Stomach (tissue), 8 donors: ENCODE measurements at regions not wholly inside any gene's neighbourhood (a gene's known extent, or its start where the extent isn't known, plus 50 kb on each side); places are given as distances from the start of the nearest gene placed in this dataset.

Experiments
- DNase-seq, 2 donors: peaks; one replicate each; pipeline versions ENCODE4 v3.0.0 to v3.0.0-alpha.2; 2013 to 2019
- H3K27ac ChIP-seq, 5 donors: fragments of 200-600 bp in 4 of 5; sonication (generic) in 4 of 5; one replicate each; pipeline ENCODE4 v1.5.1; 2013 to 2019; ENCODE audit warnings: mild to moderate bottlenecking in 1 of 5, moderate library complexity in 1 of 5
- H3K27me3 ChIP-seq, 3 donors: fragments of 200-600 bp; sonication (generic); one replicate each; pipeline ENCODE4 v1.5.1; 2017 to 2019; ENCODE audit warnings: mixed run types in 1 of 3
- H3K36me3 ChIP-seq, 4 donors: fragments of 200-600 bp; sonication (generic); 1 replicate in 3 of 4; 2 replicates in 1 of 4; pipeline ENCODE4 v1.5.1; 2016 to 2019
- H3K4me1 ChIP-seq, 4 donors: fragments of 200-600 bp; sonication (generic); one replicate each; pipeline ENCODE4 v1.5.1; 2016 to 2019
- H3K4me3 ChIP-seq, 4 donors: fragments of 200-600 bp; sonication (generic) in 3 of 4; one replicate each; pipeline ENCODE4 v1.5.1; 2016 to 2019; ENCODE audit warnings: mild to moderate bottlenecking in 1 of 4
- H3K9me3 ChIP-seq, 4 donors: fragments of 200-600 bp; sonication (generic); one replicate each; pipeline ENCODE4 v1.5.1; 2016 to 2019
- CTCF ChIP-seq, 7 experiments: fragments of 450-650 bp in 4 of 7; fragments of 200-600 bp in 3 of 7; sonication (generic) in 3 of 7; IDR thresholded peaks; one replicate each; pipeline ENCODE4 v1.5.1; 2016 to 2019; ENCODE audit warnings: antibody characterized with exemption in 7 of 7, control low read depth in 2 of 7, mild to moderate bottlenecking in 1 of 7
- EP300 ChIP-seq: sonication (generic); formaldehyde crosslinking; IDR thresholded peaks from one replicate; pipeline ENCODE4 v1.6.1; 2017; ENCODE audit warnings: antibody characterized with exemption
- POLR2A ChIP-seq, 4 donors: fragments of 450-650 bp; IDR thresholded peaks; one replicate each; pipeline ENCODE4 v1.6.1; 2016; ENCODE audit warnings: antibody characterized with exemption in 4 of 4, control low read depth in 2 of 4, mild to moderate bottlenecking in 1 of 4, moderate library complexity in 1 of 4
- POLR2AphosphoS5 ChIP-seq, 3 donors: sonication (generic); formaldehyde crosslinking; IDR thresholded peaks; one replicate each; pipeline ENCODE4 v1.6.1; 2016; ENCODE audit warnings: antibody characterized with exemption in 3 of 3
- WGBS, 5 donors: extraction: QIAGEN DNeasy Blood & Tissue Kit in 3 of 5; methylation state at CpG; one replicate each; pipeline versions ENCODE4 v1.1.5 to v1.1.7; 2013 to 2018; 5-methylcytosine and 5-hydroxymethylcytosine counted together
- intact Hi-C: fragments of 100-400 bp; cut with DNase I; formaldehyde crosslinking; loops from one replicate; pipeline ENCODE4 v1.15.1; 2023; ENCODE audit warnings: low total_unique reads
- donor health status: healthy with polysubstance abuse.
- donor health status: Bipolar disorder and iron deficiency.
- donor health status: healthy.

- TF ChIP-seq POLR2AphosphoS5 (IDR thresholded peaks at IDR 0.05) (no peak), POLR2A (IDR thresholded peaks at IDR 0.05) (no peak), EP300 (no peak), CTCF (IDR thresholded peaks at IDR 0.05) (no peak)
- no peaks in the 10 kb centered on the region for H3K36me3 ChIP-seq
- intact Hi-C loops = no loop called here
- no peaks in the 10 kb centered on the region for H3K9me3 ChIP-seq
- no peak overlapping the region for H3K27ac ChIP-seq
- peaks cover 0 to 9% (median 0%) of the 10 kb centered on the region in 3 donors for H3K27me3 ChIP-seq
- H3K4me3 ChIP-seq = no peak overlapping the region
- no peak for DNase-seq
- 86 to 100% (median 90%) methylated on average over 1 of the region's 1 CpG; no CpG with 5 or more reads in 1 of the 5 donors for WGBS, 5 donors
- no peaks in the 10 kb centered on the region for H3K4me1 ChIP-seq
Observed at GRCh38 chrX:95836517-95836916, 848.1 kb upstream of the DIAPH2 start.

GRCh38 chrX:95841863-95842262, 842.8 kb upstream of the DIAPH2 start:
- no peaks in the 10 kb centered on the region for H3K9me3 ChIP-seq
- intact Hi-C loops = no loop called here
- H3K27ac ChIP-seq = no peak overlapping the region
- H3K4me1 ChIP-seq = no peaks in the 10 kb centered on the region
- TF ChIP-seq EP300 = no peak
- TF ChIP-seq POLR2AphosphoS5 (IDR thresholded peaks at IDR 0.05) = no peak
- no peak for TF ChIP-seq POLR2A (IDR thresholded peaks at IDR 0.05)
- no peak for TF ChIP-seq CTCF (IDR thresholded peaks at IDR 0.05)
- peaks cover 0 to 4% (median 0%) of the 10 kb centered on the region in 3 donors for H3K27me3 ChIP-seq
- H3K36me3 ChIP-seq = no peaks in the 10 kb centered on the region
- no peak overlapping the region for H3K4me3 ChIP-seq
- no peak for DNase-seq

GRCh38 chrX:95860127-95860526, 824.5 kb upstream of the DIAPH2 start:
- no peaks in the 10 kb centered on the region for H3K27me3 ChIP-seq
- H3K9me3 ChIP-seq = peaks cover 0 to 10% (median 2%) of the 10 kb centered on the region in 4 donors
- intact Hi-C loops = no loop called here
- no peaks in the 10 kb centered on the region for H3K36me3 ChIP-seq
- TF ChIP-seq EP300 = no peak
- no peak for TF ChIP-seq CTCF (IDR thresholded peaks at IDR 0.05)
- no peak for TF ChIP-seq POLR2A (IDR thresholded peaks at IDR 0.05)
- no peak for TF ChIP-seq POLR2AphosphoS5 (IDR thresholded peaks at IDR 0.05)
- WGBS, 5 donors = 68 to 100% (median 71%) methylated on average over 1 of the region's 1 CpG
- no peak overlapping the region for H3K4me3 ChIP-seq
- no peak overlapping the region for H3K27ac ChIP-seq
- no peak for DNase-seq
- H3K4me1 ChIP-seq = no peaks in the 10 kb centered on the region

- TF ChIP-seq CTCF (IDR thresholded peaks at IDR 0.05) = no peak
- no peak for TF ChIP-seq EP300
- no peak for TF ChIP-seq POLR2AphosphoS5 (IDR thresholded peaks at IDR 0.05)
- TF ChIP-seq POLR2A (IDR thresholded peaks at IDR 0.05) = no peak
- H3K9me3 ChIP-seq = peaks cover 0 to 18% (median 4%) of the 10 kb centered on the region in 4 donors
- no peak overlapping the region for H3K4me3 ChIP-seq
- no peak for DNase-seq
- H3K36me3 ChIP-seq = no peaks in the 10 kb centered on the region
- 36 to 83% (median 66%) methylated on average over 1 of the region's 1 CpG for WGBS, 5 donors
- intact Hi-C loops = no loop called here
- no peak overlapping the region for H3K27ac ChIP-seq
- no peaks in the 10 kb centered on the region for H3K4me1 ChIP-seq
- H3K27me3 ChIP-seq = no peaks in the 10 kb centered on the region
Observed at GRCh38 chrX:95875661-95876060, 809.0 kb upstream of the DIAPH2 start.
